B cell (primary cell): ENCODE measurements at regions not wholly inside any gene's neighbourhood (a gene's known extent, or its start where the extent isn't known, plus 50 kb on each side); places are given as distances from the start of the nearest gene placed in this dataset.

ENCODE experiments used
- ATAC-seq: fragments of 200-7000 bp; cut with Tn5 transposase; one replicate; pipeline ENCODE4 v1.10.0; 2021; ENCODE audit warnings: low read depth, mild to moderate bottlenecking, moderate number of reproducible peaks, moderate library complexity
- CTCF ChIA-PET: fragments of 350-600 bp; sonication (Branson Sonifier 250); formaldehyde crosslinking; loops from one replicate; lab custom pipeline; 2021; ENCODE audit warnings: antibody characterized with exemption, inconsistent platforms; lab: Charles Lee
- POLR2A ChIA-PET: fragments of 350-600 bp; sonication (Branson Sonifier 250); formaldehyde crosslinking; loops from one replicate; lab custom pipeline; 2021; ENCODE audit warnings: antibody characterized with exemption; lab: Charles Lee
- DNase-seq: peaks from one replicate; pipeline ENCODE4 v3.0.0; 2013
- H2AFZ ChIP-seq: 2 replicates; pipeline ENCODE4 v1.6.1; 2012; ENCODE audit warnings: mild to moderate bottlenecking, low read depth, low read length; ENCODE audit not compliant: insufficient read depth, poor library complexity, severe bottlenecking
- H3K27ac ChIP-seq, 2 donors: 1 replicate in 1 of 2; 2 replicates in 1 of 2; pipeline ENCODE4 v1.5.1; 2012 to 2013; ENCODE audit warnings: low read length in 2 of 2, mild to moderate bottlenecking in 2 of 2, moderate library complexity in 1 of 2
- H3K27me3 ChIP-seq, 4 experiments: fragments of 200-600 bp in 1 of 4; sonication (generic) in 1 of 4; replicated peaks in 1 of 4; 1 replicate in 2 of 4; 2 replicates in 2 of 4; pipeline versions ENCODE4 v1.6.1 to v1.7.0; 2013 to 2016; ENCODE audit warnings: low read length in 3 of 4, mild to moderate bottlenecking in 2 of 4, mixed read lengths in 1 of 4, moderate library complexity in 1 of 4; ENCODE audit not compliant: insufficient read depth in 4 of 4, control insufficient read depth in 3 of 4; ENCODE audit errors: control extremely low read depth in 1 of 4
- H3K36me3 ChIP-seq, 2 experiments: replicated peaks in 1 of 2; 1 replicate in 1 of 2; 2 replicates in 1 of 2; pipeline versions ENCODE4 v1.6.1 to v1.7.1; 2013; ENCODE audit warnings: low read length in 1 of 2; ENCODE audit not compliant: insufficient read depth in 2 of 2, control insufficient read depth in 1 of 2; ENCODE audit errors: control extremely low read depth in 1 of 2, extremely low read depth in 1 of 2
- H3K4me1 ChIP-seq, 2 donors: fragments of 200-600 bp in 1 of 2; sonication (generic) in 1 of 2; 1 replicate in 1 of 2; 2 replicates in 1 of 2; pipeline versions ENCODE4 v1.5.1 to v1.6.1; 2013 to 2017; ENCODE audit warnings: low read length in 2 of 2; ENCODE audit not compliant: control insufficient read depth in 2 of 2, insufficient read depth in 2 of 2
- H3K4me2 ChIP-seq: replicated peaks from 2 replicates; pipeline ENCODE3; 2012; ENCODE audit warnings: mild to moderate bottlenecking, low read depth, low read length; ENCODE audit not compliant: poor library complexity, severe bottlenecking
- H3K4me3 ChIP-seq, 5 experiments: fragments of 200-600 bp in 1 of 5; sonication (generic) in 1 of 5; 1 replicate in 3 of 5; 2 replicates in 2 of 5; pipeline versions ENCODE4 v1.5.1 to v1.7.0; 2011 to 2016; ENCODE audit warnings: low read length in 4 of 5, mild to moderate bottlenecking in 4 of 5, low read depth in 2 of 5, control low read depth in 1 of 5, moderate library complexity in 1 of 5; ENCODE audit not compliant: insufficient read depth in 1 of 5; ENCODE audit errors: control extremely low read depth in 1 of 5, extremely low read depth in 1 of 5
- H3K79me2 ChIP-seq: fragments of 200-600 bp; sonication (generic); one replicate; pipeline ENCODE4 v1.6.0; 2016; ENCODE audit warnings: low read length; ENCODE audit not compliant: control insufficient read depth, insufficient read depth
- H3K9ac ChIP-seq: fragments of 200-600 bp; sonication (generic); 2 replicates; pipeline ENCODE4 v1.6.1; 2017; ENCODE audit warnings: mild to moderate bottlenecking, low read length, moderate library complexity
- H3K9me3 ChIP-seq, 3 donors: one replicate each; pipeline versions ENCODE4 v1.6.1 to v1.7.1; 2013; ENCODE audit warnings: low read length in 2 of 3; ENCODE audit not compliant: control insufficient read depth in 2 of 3, insufficient read depth in 1 of 3; ENCODE audit errors: control extremely low read depth in 1 of 3
- H4K20me1 ChIP-seq: 2 replicates; pipeline ENCODE4 v1.6.0; 2012; ENCODE audit warnings: mild to moderate bottlenecking, low read length; ENCODE audit not compliant: insufficient read depth, control insufficient read depth, poor library complexity, severe bottlenecking
- H3K27ac Mint-ChIP-seq: one replicate; pipeline ENCODE4 v1.8.0; 2021; ENCODE audit warnings: mixed read lengths
- H3K27me3 Mint-ChIP-seq: one replicate; pipeline ENCODE4 v1.8.0; 2021; ENCODE audit warnings: mixed read lengths
- H3K4me1 Mint-ChIP-seq: one replicate; pipeline ENCODE4 v1.8.0; 2021; ENCODE audit warnings: mixed read lengths
- H3K4me3 Mint-ChIP-seq: one replicate; pipeline ENCODE4 v1.8.0; 2021; ENCODE audit warnings: mixed read lengths
- H3K9me3 Mint-ChIP-seq: one replicate; pipeline ENCODE4 v1.8.0; 2022; ENCODE audit warnings: mixed read lengths; ENCODE audit not compliant: insufficient read depth
- EZH2 ChIP-seq: IDR thresholded peaks from 2 replicates; pipeline ENCODE4 v1.6.1; 2012; ENCODE audit warnings: borderline replicate concordance, low read depth, mild to moderate bottlenecking, moderate library complexity, low read length; ENCODE audit not compliant: insufficient read depth, poor library complexity, severe bottlenecking
- WGBS: methylation state at CpG from one replicate; pipeline ENCODE4 v1.1.5; 2013; ENCODE audit warnings: missing lambda C conversion rate; ENCODE audit not compliant: insufficient coverage; 5-methylcytosine and 5-hydroxymethylcytosine counted together
- intact Hi-C: fragments of 100-400 bp; cut with micrococcal nuclease; formaldehyde crosslinking; loops from one replicate; pipeline ENCODE4 v1.10.0; 2022
- TF ChIP-seq, protein P1 (sequence below): fragments of 200-600 bp; IDR thresholded peaks from one replicate; pipeline ENCODE4 v1.8.0; 2022; ENCODE audit warnings: antibody characterized with exemption, mild to moderate bottlenecking

DNA sequence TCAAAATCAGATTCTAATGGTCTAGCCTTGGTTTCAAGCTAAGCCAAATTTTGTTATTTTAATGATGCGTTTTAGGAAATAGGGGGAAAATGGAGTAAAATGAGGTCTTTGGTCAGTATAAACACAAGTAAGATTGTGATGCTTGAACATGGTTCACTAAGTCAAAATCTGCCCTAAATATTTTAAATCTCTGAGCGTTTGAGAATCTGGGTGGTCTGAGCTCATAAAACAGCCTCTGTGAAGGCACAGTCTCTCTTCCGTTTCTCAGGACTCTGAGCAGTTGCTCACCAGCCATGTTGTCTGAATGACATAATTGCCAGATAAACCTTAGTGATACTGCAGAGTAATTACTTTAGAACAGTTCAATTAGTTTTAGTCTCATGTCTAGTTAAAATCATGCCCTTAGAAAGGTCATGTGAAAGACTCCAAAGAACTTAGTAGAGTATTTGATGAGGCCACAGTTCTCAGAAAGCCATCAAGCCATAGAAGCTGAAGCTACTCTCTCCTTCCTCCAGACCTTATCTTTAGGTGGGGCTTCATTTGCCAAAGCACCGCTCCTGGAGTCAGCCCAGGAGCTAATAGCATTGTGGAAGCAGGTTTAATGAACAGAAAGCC lies 257.1 kb upstream of the MAP3K1 start:
- Mint-ChIP-seq H3K9me3 (peaks cover 2% of the 10 kb centered on the region), H3K4me3 (no peak overlapping the region), H3K27me3 (no peaks in the 10 kb centered on the region), H3K27ac (no peak overlapping the region), H3K4me1 (no peaks in the 10 kb centered on the region)
- DNase-seq: no peak
- no peak overlapping the region for H3K4me3 ChIP-seq
- H2AFZ ChIP-seq: no peak overlapping the region
- H3K27ac ChIP-seq: no peak overlapping the region
- no peaks in the 10 kb centered on the region for H3K36me3 ChIP-seq
- H3K27me3 ChIP-seq: no peaks in the 10 kb centered on the region
- 95% methylated on average over 4 of the region's 4 CpGs for WGBS
- H3K4me1 ChIP-seq: no peaks in the 10 kb centered on the region
- intact Hi-C loops: no loop called here
- ChIA-PET CTCF (interaction anchor here (0.8 kb wide), 1 partner anchor 30 kb away, joined by 3 read pairs; no protein-coding TSS in a partner anchor), POLR2A (no interaction called here)
- H3K79me2 ChIP-seq: no peaks in the 10 kb centered on the region
- TF ChIP-seq, protein P1, sequence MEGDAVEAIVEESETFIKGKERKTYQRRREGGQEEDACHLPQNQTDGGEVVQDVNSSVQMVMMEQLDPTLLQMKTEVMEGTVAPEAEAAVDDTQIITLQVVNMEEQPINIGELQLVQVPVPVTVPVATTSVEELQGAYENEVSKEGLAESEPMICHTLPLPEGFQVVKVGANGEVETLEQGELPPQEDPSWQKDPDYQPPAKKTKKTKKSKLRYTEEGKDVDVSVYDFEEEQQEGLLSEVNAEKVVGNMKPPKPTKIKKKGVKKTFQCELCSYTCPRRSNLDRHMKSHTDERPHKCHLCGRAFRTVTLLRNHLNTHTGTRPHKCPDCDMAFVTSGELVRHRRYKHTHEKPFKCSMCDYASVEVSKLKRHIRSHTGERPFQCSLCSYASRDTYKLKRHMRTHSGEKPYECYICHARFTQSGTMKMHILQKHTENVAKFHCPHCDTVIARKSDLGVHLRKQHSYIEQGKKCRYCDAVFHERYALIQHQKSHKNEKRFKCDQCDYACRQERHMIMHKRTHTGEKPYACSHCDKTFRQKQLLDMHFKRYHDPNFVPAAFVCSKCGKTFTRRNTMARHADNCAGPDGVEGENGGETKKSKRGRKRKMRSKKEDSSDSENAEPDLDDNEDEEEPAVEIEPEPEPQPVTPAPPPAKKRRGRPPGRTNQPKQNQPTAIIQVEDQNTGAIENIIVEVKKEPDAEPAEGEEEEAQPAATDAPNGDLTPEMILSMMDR: no peak
- no peak for TF ChIP-seq EZH2
- no peaks in the 10 kb centered on the region for H3K9me3 ChIP-seq
- H3K4me2 ChIP-seq: no peak overlapping the region
- ATAC-seq: no peak
- H3K9ac ChIP-seq: no peak overlapping the region
- H4K20me1 ChIP-seq: no peaks in the 10 kb centered on the region

DNA sequence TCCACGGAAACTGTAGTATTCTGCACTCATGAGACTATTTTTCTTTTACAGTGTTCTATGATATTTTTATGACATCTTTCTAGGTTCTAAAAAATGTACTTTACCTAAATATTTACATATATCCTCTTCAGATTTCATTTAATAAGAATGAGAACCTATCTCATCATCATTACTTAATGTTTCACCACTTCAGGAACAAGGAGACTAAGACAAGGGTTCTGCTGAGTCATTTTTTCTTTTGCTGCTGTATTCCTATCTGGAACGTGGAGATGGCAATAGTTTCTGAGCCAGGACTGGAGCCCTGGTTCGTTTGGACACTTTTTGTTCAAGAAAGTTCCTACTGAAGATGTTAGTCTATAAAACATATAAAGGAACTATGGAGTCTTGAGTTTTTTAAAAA lies 258.2 kb upstream of the MAP3K1 start:
- no peak for DNase-seq
- POLR2A ChIA-PET: no interaction called here
- CTCF ChIA-PET: no interaction called here
- H3K4me2 ChIP-seq: no peak overlapping the region
- H3K79me2 ChIP-seq: no peaks in the 10 kb centered on the region
- no peak overlapping the region for H3K4me3 ChIP-seq
- WGBS: no CpG with 5 or more reads among the region's 3 CpGs
- intact Hi-C loops: no loop called here
- H4K20me1 ChIP-seq: no peaks in the 10 kb centered on the region
- no peaks in the 10 kb centered on the region for H3K27me3 Mint-ChIP-seq
- no peak overlapping the region for H2AFZ ChIP-seq
- no peaks in the 10 kb centered on the region for H3K9me3 ChIP-seq
- ATAC-seq: no peak
- no peak for TF ChIP-seq EZH2
- TF ChIP-seq, protein P1: no peak
- H3K27ac ChIP-seq: no peak overlapping the region
- no peaks in the 10 kb centered on the region for H3K36me3 ChIP-seq
- H3K4me1 ChIP-seq: no peaks in the 10 kb centered on the region
- H3K9me3 Mint-ChIP-seq: peaks cover 2% of the 10 kb centered on the region
- no peak overlapping the region for H3K9ac ChIP-seq
- H3K4me3 Mint-ChIP-seq: no peak overlapping the region
- H3K4me1 Mint-ChIP-seq: no peaks in the 10 kb centered on the region
- H3K27ac Mint-ChIP-seq: no peak overlapping the region
- no peaks in the 10 kb centered on the region for H3K27me3 ChIP-seq
